Activated naive CD4-positive, alpha-beta T cell treated with anti-CD3 and anti-CD28 coated beads, Interleukin-2, amount 50 U/mL, for 72 hours (primary cell): ENCODE measurements at regions not wholly inside any gene's neighbourhood (a gene's known extent, or its start where the extent isn't known, plus 50 kb on each side); places are given as distances from the start of the nearest gene placed in this dataset.
"Not testable (repeated sequence)": the region's sequence is repeated elsewhere in the genome, so short reads cannot be mapped to it uniquely, and the experiment has no call there.

Experiments used
- ATAC-seq, 2 donors: fragments of 150-1000 bp; cut with Tn5 transposase; 2 replicates each; pipeline ENCODE4 v1.10.0; 2021; ENCODE audit warnings: mild to moderate bottlenecking in 2 of 2, moderate library complexity in 2 of 2
- DNase-seq, 2 donors: peaks; one replicate each; pipeline ENCODE4 v3.0.0; 2021 to 2022; ENCODE audit warnings: low spot score in 2 of 2
- H3K27ac Mint-ChIP-seq, 2 donors: one replicate each; pipeline ENCODE4 v1.8.0; 2022; ENCODE audit warnings: mild to moderate bottlenecking in 2 of 2, mixed read lengths in 2 of 2
- H3K36me3 Mint-ChIP-seq, 2 donors: one replicate each; pipeline ENCODE4 v1.8.0; 2022; ENCODE audit warnings: mixed read lengths in 2 of 2
- H3K9me3 Mint-ChIP-seq, 2 donors: one replicate each; pipeline ENCODE4 v1.8.0; 2022; ENCODE audit warnings: mixed read lengths in 2 of 2

- H3K36me3 Mint-ChIP-seq: no peaks in the 10 kb centered on the region
- no peak overlapping the region for H3K27ac Mint-ChIP-seq
- ATAC-seq: no peak
- no peak for DNase-seq
- no peaks in the 10 kb centered on the region for H3K9me3 Mint-ChIP-seq
Measured at GRCh38 chr17:34437188-34437587, 74.2 kb upstream of the CCL1 start.

GRCh38 chr17:34436607-34437006 lies 73.6 kb upstream of the CCL1 start:
- H3K9me3 Mint-ChIP-seq: no peaks in the 10 kb centered on the region
- H3K27ac Mint-ChIP-seq: no peak overlapping the region
- H3K36me3 Mint-ChIP-seq: no peaks in the 10 kb centered on the region
- ATAC-seq (no peak), DNase-seq (no peak)

GRCh38 chr17:34435182-34435928 lies 72.3 kb upstream of the CCL1 start:
- DNase-seq (no peak), ATAC-seq (no peak)
- Mint-ChIP-seq H3K36me3 (no peaks in the 10 kb centered on the region), H3K9me3 (no peaks in the 10 kb centered on the region), H3K27ac (no peak overlapping the region)

- ATAC-seq (no peak), DNase-seq (no peak)
- no peaks in the 10 kb centered on the region for H3K9me3 Mint-ChIP-seq
- no peak overlapping the region for H3K27ac Mint-ChIP-seq
- H3K36me3 Mint-ChIP-seq: no peaks in the 10 kb centered on the region
Measured at GRCh38 chr17:34434052-34434451, 71.0 kb upstream of the CCL1 start.

GRCh38 chr17:34424814-34425491 lies 61.9 kb upstream of the CCL1 start:
- no peaks in the 10 kb centered on the region for H3K9me3 Mint-ChIP-seq
- H3K27ac Mint-ChIP-seq: no peak overlapping the region
- DNase-seq (no peak), ATAC-seq (no peak)
- H3K36me3 Mint-ChIP-seq: no peaks in the 10 kb centered on the region

- Mint-ChIP-seq H3K36me3 (no peaks in the 10 kb centered on the region), H3K9me3 (no peaks in the 10 kb centered on the region), H3K27ac (no peak overlapping the region)
- no peak for ATAC-seq
- DNase-seq: no peak
Measured at GRCh38 chr17:34423978-34424813, 61.2 kb upstream of the CCL1 start.

- DNase-seq, H3K27ac Mint-ChIP-seq, H3K9me3 Mint-ChIP-seq, H3K36me3 Mint-ChIP-seq, ATAC-seq: not testable (repeated sequence)
Measured at GRCh38 chr17:34423315-34423714, 60.3 kb upstream of the CCL1 start.

GRCh38 chr17:34420900-34421299 lies 57.9 kb upstream of the CCL1 start:
- no peaks in the 10 kb centered on the region for H3K9me3 Mint-ChIP-seq
- H3K27ac Mint-ChIP-seq: no peak overlapping the region
- no peak for DNase-seq
- no peaks in the 10 kb centered on the region for H3K36me3 Mint-ChIP-seq
- no peak for ATAC-seq

GRCh38 chr17:34420254-34420766 lies 57.3 kb upstream of the CCL1 start:
- ATAC-seq (peak; percentile 48 to 54), DNase-seq (peak; percentile 61 to 73)
- Mint-ChIP-seq H3K36me3 (no peaks in the 10 kb centered on the region), H3K9me3 (no peaks in the 10 kb centered on the region), H3K27ac (no peak overlapping the region)

GRCh38 chr17:34416116-34416515 lies 53.1 kb upstream of the CCL1 start:
- DNase-seq (no peak), ATAC-seq (no peak)
- Mint-ChIP-seq H3K27ac (no peak overlapping the region), H3K9me3 (no peaks in the 10 kb centered on the region), H3K36me3 (no peaks in the 10 kb centered on the region)

- no peak for ATAC-seq
- no peak overlapping the region for H3K27ac Mint-ChIP-seq
- no peaks in the 10 kb centered on the region for H3K36me3 Mint-ChIP-seq
- no peak for DNase-seq
- no peaks in the 10 kb centered on the region for H3K9me3 Mint-ChIP-seq
Measured at GRCh38 chr17:34414339-34414738, 51.3 kb upstream of the CCL1 start.

- ATAC-seq: no peak
- Mint-ChIP-seq H3K36me3 (no peaks in the 10 kb centered on the region), H3K9me3 (no peaks in the 10 kb centered on the region), H3K27ac (no peak overlapping the region)
- DNase-seq: no peak
Measured at GRCh38 chr17:34413443-34414119, 50.5 kb upstream of the CCL1 start.

- H3K36me3 Mint-ChIP-seq: no peaks in the 10 kb centered on the region
- DNase-seq (no peak), ATAC-seq (no peak)
- no peak overlapping the region for H3K27ac Mint-ChIP-seq
- H3K9me3 Mint-ChIP-seq: no peaks in the 10 kb centered on the region
Measured at GRCh38 chr17:34412965-34413441, 50.0 kb upstream of the CCL1 start.
